ENCODE measurements at regions not wholly inside any gene's neighbourhood (a gene's known extent, or its start where the extent isn't known, plus 50 kb on each side); places are given as distances from the start of the nearest gene placed in this dataset.
"Not testable (repeated sequence)": the region's sequence is repeated elsewhere in the genome, so short reads cannot be mapped to it uniquely, and the experiment has no call there.

GRCh38 chr2:35960596-35960995, 395.0 kb upstream of the CRIM1 start:
- Histone ChIP-seq H3K36me3 (no peaks in the 10 kb centered on the region), H3K27me3 (no peaks in the 10 kb centered on the region), H3K27ac (no peak overlapping the region), H3K9me3 (no peaks in the 10 kb centered on the region), H3K4me1 (no peaks in the 10 kb centered on the region), H3K4me3 (no peak overlapping the region)
- intact Hi-C loops (cut with DNase I; ENCODE audit: low total_unique reads) = no loop called here
- TF ChIP-seq CTCF (IDR thresholded peaks at IDR 0.05) (no peak), POLR2A (IDR thresholded peaks at IDR 0.05) (no peak)
- no peak for DNase-seq

GRCh38 chr2:35957053-35957452, 398.5 kb upstream of the CRIM1 start:
- intact Hi-C loops (cut with DNase I; ENCODE audit: low total_unique reads); H3K36me3 ChIP-seq; H3K4me1 ChIP-seq; H3K4me3 ChIP-seq; DNase-seq; H3K27me3 ChIP-seq; H3K27ac ChIP-seq; H3K9me3 ChIP-seq: not testable (repeated sequence)

- Histone ChIP-seq H3K4me1 (no peaks in the 10 kb centered on the region), H3K27ac (no peak overlapping the region), H3K27me3 (no peaks in the 10 kb centered on the region), H3K4me3 (no peak overlapping the region), H3K9me3 (no peaks in the 10 kb centered on the region), H3K36me3 (no peaks in the 10 kb centered on the region)
- intact Hi-C loops (cut with DNase I; ENCODE audit: low total_unique reads) = no loop called here
- no peak for DNase-seq
- TF ChIP-seq CTCF (IDR thresholded peaks at IDR 0.05) (no peak), POLR2A (IDR thresholded peaks at IDR 0.05) (no peak)
Measured at GRCh38 chr2:35946478-35946877, 409.1 kb upstream of the CRIM1 start.

GRCh38 chr2:35938838-35939237, 416.7 kb upstream of the CRIM1 start:
- Histone ChIP-seq H3K27ac (no peak overlapping the region), H3K9me3 (no peaks in the 10 kb centered on the region), H3K36me3 (no peaks in the 10 kb centered on the region), H3K27me3 (no peaks in the 10 kb centered on the region), H3K4me3 (no peak overlapping the region), H3K4me1 (no peaks in the 10 kb centered on the region)
- intact Hi-C loops (cut with DNase I; ENCODE audit: low total_unique reads) = no loop called here
- DNase-seq = no peak
- TF ChIP-seq POLR2A (IDR thresholded peaks at IDR 0.05) = no peak
- no peak for TF ChIP-seq CTCF (IDR thresholded peaks at IDR 0.05)

GRCh38 chr2:35933031-35933430, 422.5 kb upstream of the CRIM1 start:
- DNase-seq = no peak
- TF ChIP-seq CTCF (IDR thresholded peaks at IDR 0.05) = no peak
- TF ChIP-seq POLR2A (IDR thresholded peaks at IDR 0.05) = no peak
- Histone ChIP-seq H3K27ac (no peak overlapping the region), H3K36me3 (no peaks in the 10 kb centered on the region), H3K4me1 (no peaks in the 10 kb centered on the region), H3K4me3 (no peak overlapping the region), H3K9me3 (no peaks in the 10 kb centered on the region), H3K27me3 (no peaks in the 10 kb centered on the region)
- intact Hi-C loops (cut with DNase I; ENCODE audit: low total_unique reads) = no loop called here

- H3K27me3 ChIP-seq = no peaks in the 10 kb centered on the region
- no peak overlapping the region for H3K27ac ChIP-seq
- no peaks in the 10 kb centered on the region for H3K9me3 ChIP-seq
- intact Hi-C loops (cut with DNase I; ENCODE audit: low total_unique reads) = no loop called here
- no peaks in the 10 kb centered on the region for H3K36me3 ChIP-seq
- no peak overlapping the region for H3K4me3 ChIP-seq
- TF ChIP-seq POLR2A (IDR thresholded peaks at IDR 0.05) (no peak), CTCF (IDR thresholded peaks at IDR 0.05) (no peak)
- no peak for DNase-seq
- no peaks in the 10 kb centered on the region for H3K4me1 ChIP-seq
Measured at GRCh38 chr2:35932276-35932963, 423.2 kb upstream of the CRIM1 start.

All from uterus (tissue), 3 donors.